ENCODE measurements at regions not wholly inside any gene's neighbourhood (a gene's known extent, or its start where the extent isn't known, plus 50 kb on each side); places are given as distances from the start of the nearest gene placed in this dataset.

DNA sequence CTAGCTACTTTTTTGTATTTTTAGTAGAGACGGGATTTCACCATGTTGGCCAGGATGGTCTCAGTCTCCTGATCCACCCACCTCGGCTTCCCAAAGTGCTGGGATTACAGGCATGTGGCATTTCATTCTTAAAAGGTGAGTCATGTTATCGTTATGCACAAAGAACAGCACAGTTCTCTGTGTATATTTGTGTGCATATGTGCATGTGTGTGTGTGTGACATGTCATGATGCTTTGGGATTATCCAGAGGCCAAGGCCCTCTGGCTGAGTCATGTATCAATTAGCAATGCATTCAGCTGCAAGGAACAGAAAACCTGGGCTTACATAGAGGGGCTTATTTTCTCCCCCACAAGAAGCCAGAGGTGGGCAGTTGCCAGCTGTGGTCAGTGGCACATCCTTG lies 301.7 kb upstream of the KAZN start:
- no peaks in the 10 kb centered on the region for H3K9me2 ChIP-seq (replicated peaks; ENCODE audit: low read length)
- H3K4me1 ChIP-seq (ENCODE audit: insufficient read depth, low read length): peaks cover 9% of the 10 kb centered on the region
- ATAC-seq: peak; percentile 59; the same call in 1 of the 2 replicates
- no peaks in the 10 kb centered on the region for H3K27me3 ChIP-seq (ENCODE audit: low read length)
- no peaks in the 10 kb centered on the region for H3F3A ChIP-seq (ENCODE audit: low read length, unreplicated experiment)
- no peak overlapping the region for H3K9ac ChIP-seq (ENCODE audit: low read length)
- TF ChIP-seq EZH2 (IDR thresholded peaks at IDR 0.05; ENCODE audit: low read length, unreplicated experiment) (no peak), EZH2phosphoT487 (IDR thresholded peaks at IDR 0.05; ENCODE audit: borderline replicate concordance, low read length) (no peak)
- TF ChIP-seq, protein P1, sequence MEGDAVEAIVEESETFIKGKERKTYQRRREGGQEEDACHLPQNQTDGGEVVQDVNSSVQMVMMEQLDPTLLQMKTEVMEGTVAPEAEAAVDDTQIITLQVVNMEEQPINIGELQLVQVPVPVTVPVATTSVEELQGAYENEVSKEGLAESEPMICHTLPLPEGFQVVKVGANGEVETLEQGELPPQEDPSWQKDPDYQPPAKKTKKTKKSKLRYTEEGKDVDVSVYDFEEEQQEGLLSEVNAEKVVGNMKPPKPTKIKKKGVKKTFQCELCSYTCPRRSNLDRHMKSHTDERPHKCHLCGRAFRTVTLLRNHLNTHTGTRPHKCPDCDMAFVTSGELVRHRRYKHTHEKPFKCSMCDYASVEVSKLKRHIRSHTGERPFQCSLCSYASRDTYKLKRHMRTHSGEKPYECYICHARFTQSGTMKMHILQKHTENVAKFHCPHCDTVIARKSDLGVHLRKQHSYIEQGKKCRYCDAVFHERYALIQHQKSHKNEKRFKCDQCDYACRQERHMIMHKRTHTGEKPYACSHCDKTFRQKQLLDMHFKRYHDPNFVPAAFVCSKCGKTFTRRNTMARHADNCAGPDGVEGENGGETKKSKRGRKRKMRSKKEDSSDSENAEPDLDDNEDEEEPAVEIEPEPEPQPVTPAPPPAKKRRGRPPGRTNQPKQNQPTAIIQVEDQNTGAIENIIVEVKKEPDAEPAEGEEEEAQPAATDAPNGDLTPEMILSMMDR (conservative IDR thresholded peaks at IDR 0.05; ENCODE audit: low read depth, low read length): no peak
- POLR2A ChIA-PET (ENCODE audit: unreplicated experiment): no interaction called here
- CTCF ChIA-PET: no interaction called here
- no peaks in the 10 kb centered on the region for H3K79me2 ChIP-seq (ENCODE audit: low read length)
- H3K36me3 ChIP-seq (ENCODE audit: low read depth, low read length): no peaks in the 10 kb centered on the region
- no peak overlapping the region for H3K27ac ChIP-seq (ENCODE audit: low read length)
- peak; percentile 73 for DNase-seq
- H3K4me2 ChIP-seq (ENCODE audit: low read length): no peak overlapping the region
- no peak overlapping the region for H3K4me3 ChIP-seq (ENCODE audit: low read length)
- no TSS peak for BruUV-seq (replicated peaks)
- H4K20me1 ChIP-seq (ENCODE audit: low read length): no peaks in the 10 kb centered on the region
- intact Hi-C loops (cut with micrococcal nuclease): no loop called here
- H3K9me3 ChIP-seq (ENCODE audit: low read length): no peaks in the 10 kb centered on the region
- no peak overlapping the region for H2AFZ ChIP-seq (ENCODE audit: low read length)

DNA sequence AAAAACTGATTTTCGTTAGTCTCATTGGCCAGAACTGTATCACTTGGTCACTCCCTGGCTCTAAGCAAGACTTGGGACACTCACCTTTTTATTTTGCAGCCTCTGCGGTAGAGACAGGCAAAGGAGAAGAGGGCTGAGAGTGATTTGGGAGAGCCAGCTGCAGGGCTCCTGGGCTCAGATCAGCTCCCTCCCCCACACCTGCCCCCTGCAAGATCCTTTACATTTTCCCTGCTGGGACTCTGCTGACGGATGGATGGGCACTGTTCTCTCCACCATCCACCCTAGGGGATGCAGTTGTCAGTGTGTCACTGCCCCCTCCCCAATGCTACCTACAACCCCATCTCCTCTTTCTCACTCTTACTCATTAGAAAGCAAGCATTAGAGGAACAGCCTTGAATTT lies 301.1 kb upstream of the KAZN start:
- no peaks in the 10 kb centered on the region for H3K9me3 ChIP-seq (ENCODE audit: low read length)
- H3K27ac ChIP-seq (ENCODE audit: low read length): no peak overlapping the region
- no peak overlapping the region for H3K9ac ChIP-seq (ENCODE audit: low read length)
- no peaks in the 10 kb centered on the region for H3K27me3 ChIP-seq (ENCODE audit: low read length)
- no TSS peak for BruUV-seq (replicated peaks)
- H3K9me2 ChIP-seq (replicated peaks; ENCODE audit: low read length): no peaks in the 10 kb centered on the region
- intact Hi-C loops (cut with micrococcal nuclease): no loop called here
- no peak overlapping the region for H3K4me3 ChIP-seq (ENCODE audit: low read length)
- ATAC-seq: no peak
- DNase-seq: no peak
- peaks cover 9% of the 10 kb centered on the region for H3K4me1 ChIP-seq (ENCODE audit: insufficient read depth, low read length)
- no peaks in the 10 kb centered on the region for H3K79me2 ChIP-seq (ENCODE audit: low read length)
- H3F3A ChIP-seq (ENCODE audit: low read length, unreplicated experiment): no peaks in the 10 kb centered on the region
- no peak overlapping the region for H2AFZ ChIP-seq (ENCODE audit: low read length)
- no peak overlapping the region for H3K4me2 ChIP-seq (ENCODE audit: low read length)
- ChIA-PET POLR2A (ENCODE audit: unreplicated experiment) (no interaction called here), CTCF (no interaction called here)
- no peaks in the 10 kb centered on the region for H4K20me1 ChIP-seq (ENCODE audit: low read length)
- no peak for TF ChIP-seq EZH2 (IDR thresholded peaks at IDR 0.05; ENCODE audit: low read length, unreplicated experiment)
- TF ChIP-seq, protein P1 (conservative IDR thresholded peaks at IDR 0.05; ENCODE audit: low read depth, low read length): no peak
- no peak for TF ChIP-seq EZH2phosphoT487 (IDR thresholded peaks at IDR 0.05; ENCODE audit: borderline replicate concordance, low read length)
- no peaks in the 10 kb centered on the region for H3K36me3 ChIP-seq (ENCODE audit: low read depth, low read length)

DNA sequence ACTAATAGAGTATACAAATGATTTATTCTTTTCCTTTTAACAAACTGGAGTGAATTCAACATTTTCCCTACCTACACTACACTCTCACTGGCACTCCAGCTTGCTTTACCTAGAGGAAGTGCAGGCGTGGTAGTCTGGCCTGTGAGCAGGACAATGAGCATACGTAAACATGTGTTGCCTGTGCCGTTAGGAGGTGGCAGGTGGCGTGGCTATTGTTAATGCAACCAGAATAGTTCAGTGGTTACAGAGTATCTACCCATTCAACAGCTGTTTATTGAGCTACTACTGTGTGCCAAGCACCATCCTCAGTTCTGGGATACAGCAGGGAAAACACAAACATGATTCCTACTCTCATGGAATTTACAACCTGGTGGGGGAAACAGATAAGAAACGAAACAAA lies 299.7 kb upstream of the KAZN start:
- POLR2A ChIA-PET (ENCODE audit: unreplicated experiment): no interaction called here
- no peaks in the 10 kb centered on the region for H3K79me2 ChIP-seq (ENCODE audit: low read length)
- CTCF ChIA-PET: no interaction called here
- TF ChIP-seq EZH2 (IDR thresholded peaks at IDR 0.05; ENCODE audit: low read length, unreplicated experiment): no peak
- TF ChIP-seq, protein P1 (conservative IDR thresholded peaks at IDR 0.05; ENCODE audit: low read depth, low read length): no peak
- TF ChIP-seq EZH2phosphoT487 (IDR thresholded peaks at IDR 0.05; ENCODE audit: borderline replicate concordance, low read length): no peak
- H2AFZ ChIP-seq (ENCODE audit: low read length): no peak overlapping the region
- intact Hi-C loops (cut with micrococcal nuclease): no loop called here
- no peak for ATAC-seq
- no peaks in the 10 kb centered on the region for H3K9me3 ChIP-seq (ENCODE audit: low read length)
- no peak overlapping the region for H3K9ac ChIP-seq (ENCODE audit: low read length)
- H3K27me3 ChIP-seq (ENCODE audit: low read length): no peaks in the 10 kb centered on the region
- no peak for DNase-seq
- no TSS peak for BruUV-seq (replicated peaks)
- no peak overlapping the region for H3K4me3 ChIP-seq (ENCODE audit: low read length)
- H3K9me2 ChIP-seq (replicated peaks; ENCODE audit: low read length): no peaks in the 10 kb centered on the region
- H3K27ac ChIP-seq (ENCODE audit: low read length): no peak overlapping the region
- H3K4me2 ChIP-seq (ENCODE audit: low read length): no peak overlapping the region
- H3K36me3 ChIP-seq (ENCODE audit: low read depth, low read length): no peaks in the 10 kb centered on the region
- no peaks in the 10 kb centered on the region for H3F3A ChIP-seq (ENCODE audit: low read length, unreplicated experiment)
- no peaks in the 10 kb centered on the region for H4K20me1 ChIP-seq (ENCODE audit: low read length)
- H3K4me1 ChIP-seq (ENCODE audit: insufficient read depth, low read length): peaks cover 9% of the 10 kb centered on the region
